H4 (cell line): ENCODE measurements at regions not wholly inside any gene's neighbourhood (a gene's known extent, or its start where the extent isn't known, plus 50 kb on each side); places are given as distances from the start of the nearest gene placed in this dataset.
A peak's percentile ranks its signal among the peaks of the same experiment; 100 is the strongest.
"Not testable (repeated sequence)": the region's sequence is repeated elsewhere in the genome, so short reads cannot be mapped to it uniquely, and the experiment has no call there.

Source experiments
- DNase-seq: peaks from one replicate; pipeline ENCODE4 v3.0.0-alpha.2; 2015; ENCODE audit warnings: low spot score

DNA sequence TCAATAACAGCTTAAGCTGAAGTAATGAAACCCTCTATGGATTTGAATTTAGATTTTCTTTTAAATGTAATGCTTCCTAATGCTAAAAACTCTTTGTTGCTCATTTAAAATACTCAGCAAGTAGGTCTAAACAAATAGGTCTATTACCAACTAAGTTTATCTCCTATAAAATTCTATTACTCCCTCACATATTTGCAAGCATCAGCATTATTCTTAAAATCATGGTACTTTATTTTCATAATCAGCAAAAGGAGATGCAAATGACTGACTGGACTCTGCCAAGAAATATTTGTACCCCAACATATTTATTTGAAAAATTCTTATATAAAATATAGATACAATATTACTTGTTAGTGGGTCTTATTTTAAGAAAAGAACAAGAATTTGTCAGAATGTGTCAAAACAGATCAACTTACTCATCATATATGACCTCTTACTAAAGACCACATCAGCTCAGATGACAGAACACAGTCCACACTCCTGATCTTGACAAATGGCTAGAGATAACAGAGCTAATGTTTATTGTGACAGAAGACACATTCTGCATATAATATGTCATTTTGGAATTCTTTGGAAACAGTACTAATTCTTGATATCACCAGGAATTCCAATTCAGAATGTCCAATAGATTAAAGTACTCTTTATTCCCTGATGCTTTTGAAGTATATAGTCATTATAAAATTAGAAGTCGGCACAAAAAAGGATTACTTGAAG, 704.6 kb upstream of the PCDH9 start:
- DNase-seq = no peak

GRCh38 chr13:67932991-67933390, 702.9 kb upstream of the PCDH9 start:
- no peak for DNase-seq

DNA sequence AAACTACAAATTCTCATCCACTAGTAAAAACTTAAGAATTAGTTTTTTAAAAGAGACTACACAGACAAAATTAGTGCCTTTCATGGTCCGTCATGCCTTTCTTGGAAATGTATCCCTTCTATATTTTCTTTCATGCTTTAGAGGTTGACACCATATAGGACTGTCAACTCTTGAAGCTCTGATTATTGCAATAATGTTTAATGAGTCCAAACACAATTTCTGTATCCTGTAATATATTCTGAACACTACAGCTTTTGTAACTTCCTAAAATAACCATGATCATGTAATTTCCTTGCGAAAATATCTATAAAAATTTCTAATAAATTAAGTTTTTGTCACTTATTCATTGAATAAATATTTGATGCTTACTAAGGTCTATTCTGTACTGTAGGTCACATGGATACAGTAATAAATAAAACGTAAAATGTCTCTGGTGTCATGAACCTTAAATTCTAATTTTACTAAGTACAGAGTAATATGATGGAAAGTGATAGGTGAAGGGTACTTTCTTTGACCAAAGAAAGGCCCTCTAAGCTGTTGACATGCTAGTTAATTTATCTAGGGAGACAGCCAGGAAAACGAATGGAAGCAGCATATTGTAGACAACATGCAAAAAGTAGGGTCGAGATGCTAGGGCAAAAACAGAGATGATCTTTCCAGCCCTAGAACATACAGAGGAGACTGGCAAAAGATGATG, 687.3 kb upstream of the PCDH9 start:
- no peak for DNase-seq

GRCh38 chr13:67916650-67917049, 686.5 kb upstream of the PCDH9 start:
- no peak for DNase-seq

GRCh38 chr13:67914535-67914934, 684.4 kb upstream of the PCDH9 start:
- DNase-seq = no peak

GRCh38 chr13:67902960-67903359, 672.8 kb upstream of the PCDH9 start:
- not testable (repeated sequence) for DNase-seq

DNA sequence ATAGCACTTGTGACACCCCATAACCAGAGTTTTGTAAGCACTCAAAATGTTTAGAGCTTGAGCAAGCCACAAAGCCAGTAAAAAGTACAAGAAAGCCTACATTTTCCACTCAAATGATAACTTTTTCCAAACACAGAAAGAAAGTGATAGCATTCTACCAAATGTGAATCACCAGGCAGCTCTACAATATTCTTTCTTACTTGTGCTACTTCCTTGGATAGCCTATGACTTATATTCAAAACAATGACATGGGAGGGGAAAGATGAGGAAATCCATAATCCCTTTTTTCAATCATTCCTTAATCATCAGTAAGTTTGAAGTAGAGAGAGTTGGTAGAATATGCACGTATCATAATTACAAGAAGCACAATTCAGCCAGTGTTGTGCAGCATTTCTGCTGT, 650.8 kb upstream of the PCDH9 start:
- no peak for DNase-seq

- DNase-seq = no peak
These were observed 648.2 kb upstream of the PCDH9 start for GRCh38 chr13:67878376-67878775.

- DNase-seq = no peak
These were observed 646.9 kb upstream of the PCDH9 start for GRCh38 chr13:67877031-67877430.

- DNase-seq = no peak
These were observed 637.1 kb upstream of the PCDH9 start for GRCh38 chr13:67867206-67867605.

DNA sequence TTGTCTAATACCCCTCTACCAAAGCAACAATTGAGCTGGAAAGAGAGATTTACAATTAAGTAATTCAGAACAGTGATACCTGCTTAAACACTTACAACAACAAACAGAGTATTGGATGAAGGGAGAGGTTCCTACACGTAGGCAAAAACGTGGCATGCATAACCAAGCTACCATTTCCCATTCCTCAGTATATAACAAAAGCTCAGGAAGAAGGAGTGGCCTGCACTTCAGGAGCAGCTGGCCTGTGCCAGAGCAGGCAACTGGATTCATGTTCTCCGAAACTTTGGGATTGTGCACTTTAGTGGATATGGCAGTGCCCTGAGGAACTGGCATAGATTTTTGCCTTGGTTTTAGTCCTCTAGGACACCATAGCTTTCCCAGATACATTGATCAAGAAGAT, 630.2 kb upstream of the PCDH9 start:
- DNase-seq = no peak

DNA sequence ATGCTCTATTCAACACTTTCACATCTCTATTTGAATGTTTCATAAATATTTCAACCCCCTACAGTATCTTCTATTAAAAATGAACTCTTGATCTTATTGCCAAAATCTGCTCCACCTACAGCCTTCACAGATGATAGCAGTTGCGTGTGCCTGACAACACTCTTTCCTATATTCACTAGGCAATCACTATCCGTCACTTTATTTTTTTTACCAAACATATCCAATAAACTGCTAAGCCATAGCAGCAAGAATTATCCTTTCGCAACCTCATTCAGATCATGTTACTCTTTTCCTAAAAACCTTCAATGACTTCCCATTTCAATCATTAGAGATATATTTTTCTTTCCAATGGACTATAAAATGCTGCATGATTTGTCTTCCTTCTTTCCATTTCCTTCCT, 629.8 kb upstream of the PCDH9 start:
- no peak for DNase-seq

DNA sequence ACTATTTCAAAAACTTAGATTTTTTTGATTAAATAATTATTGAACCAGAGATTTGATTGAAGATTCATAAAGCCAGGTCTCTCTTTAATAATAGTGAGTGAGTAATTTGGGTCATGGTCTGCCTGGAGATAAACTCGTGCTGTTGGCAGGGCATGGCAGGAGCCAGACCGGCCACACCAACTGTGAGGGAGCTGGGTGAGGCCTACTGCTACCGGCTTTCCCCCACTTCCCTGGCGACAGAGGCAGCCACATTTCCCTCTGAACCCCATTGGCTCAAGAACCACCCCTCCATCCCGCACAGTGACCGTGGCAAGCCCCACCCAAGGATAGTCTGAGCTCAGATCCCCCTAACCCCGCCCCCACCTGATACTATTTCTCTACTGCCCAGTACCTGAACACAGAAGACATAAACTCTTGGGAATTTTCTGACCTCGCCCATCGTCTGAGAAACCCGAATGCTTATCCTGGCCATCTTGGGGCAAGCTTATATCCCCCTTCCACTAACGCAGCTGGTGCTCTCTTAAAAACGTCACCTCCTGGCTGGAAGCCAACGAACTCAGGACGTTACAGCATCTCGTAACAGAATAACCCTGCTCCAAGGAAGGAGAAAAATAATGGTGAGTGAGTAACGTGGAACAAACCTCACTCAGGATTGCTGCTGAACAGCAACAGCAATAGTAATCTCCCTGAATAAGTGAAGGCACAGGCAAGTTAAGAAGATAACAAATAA, 627.6 kb upstream of the PCDH9 start:
- DNase-seq = no peak

- DNase-seq = no peak
These were observed 626.8 kb upstream of the PCDH9 start for GRCh38 chr13:67856955-67857354.

DNA sequence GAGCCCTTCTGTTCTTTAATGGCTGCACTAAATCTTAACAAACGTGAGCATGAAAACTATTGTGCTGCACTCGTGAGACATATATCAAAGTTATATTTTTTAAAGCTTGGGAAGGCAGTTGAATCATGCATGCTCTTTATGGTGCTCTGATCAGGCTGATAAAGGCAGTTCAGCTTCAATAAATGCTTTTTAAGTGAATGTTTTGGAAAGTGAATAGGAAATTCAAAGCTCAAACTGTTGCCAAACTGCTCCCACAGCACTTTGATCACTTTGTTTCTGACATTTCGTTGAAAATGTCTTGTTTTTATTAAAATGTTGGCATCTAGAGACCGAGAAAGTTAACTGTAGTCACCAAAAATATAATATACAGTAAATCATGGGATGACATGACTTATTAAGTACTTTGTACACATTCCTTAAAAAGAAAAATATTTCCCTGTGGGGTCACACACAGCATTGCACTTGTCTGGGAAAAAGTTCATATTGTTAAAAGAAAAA, 625.7 kb upstream of the PCDH9 start:
- no peak for DNase-seq

DNA sequence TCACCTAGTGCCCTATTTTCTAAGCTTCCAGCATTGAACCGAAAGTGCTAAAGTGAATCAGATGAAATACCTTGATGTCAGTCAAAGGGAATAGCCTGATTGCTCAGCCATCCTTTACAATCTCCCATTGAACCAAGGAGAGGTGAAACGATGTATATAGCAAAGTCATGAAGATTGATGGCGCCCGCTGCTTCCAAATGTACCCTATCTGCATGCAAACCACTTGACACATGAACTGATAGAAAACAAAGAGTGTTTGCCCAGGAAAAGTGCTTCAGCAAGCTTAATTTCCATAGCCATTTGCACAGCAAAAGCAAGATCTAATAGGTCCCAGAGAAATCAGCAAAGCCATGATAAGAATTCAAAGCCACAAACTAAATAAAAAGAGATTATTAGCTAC, 624.9 kb upstream of the PCDH9 start:
- DNase-seq = no peak

DNA sequence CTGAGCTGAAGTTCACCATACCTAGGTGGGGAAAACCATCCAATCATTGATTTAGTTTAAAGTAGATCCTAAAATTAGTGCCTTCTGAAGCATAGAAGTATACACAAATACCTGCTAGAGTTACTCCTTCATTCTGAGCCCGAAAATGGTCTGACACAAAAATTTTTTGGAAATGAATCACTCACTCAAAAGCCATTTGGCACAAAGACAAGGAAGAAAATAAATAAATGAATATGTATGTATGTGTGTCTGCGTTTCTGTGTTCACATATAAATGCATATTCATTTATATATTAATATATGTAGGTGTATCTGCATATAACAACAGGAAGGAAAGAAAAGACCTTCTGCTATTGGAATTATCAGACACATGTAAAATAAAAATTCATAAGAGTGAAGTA, 614.4 kb upstream of the PCDH9 start:
- DNase-seq = no peak

DNA sequence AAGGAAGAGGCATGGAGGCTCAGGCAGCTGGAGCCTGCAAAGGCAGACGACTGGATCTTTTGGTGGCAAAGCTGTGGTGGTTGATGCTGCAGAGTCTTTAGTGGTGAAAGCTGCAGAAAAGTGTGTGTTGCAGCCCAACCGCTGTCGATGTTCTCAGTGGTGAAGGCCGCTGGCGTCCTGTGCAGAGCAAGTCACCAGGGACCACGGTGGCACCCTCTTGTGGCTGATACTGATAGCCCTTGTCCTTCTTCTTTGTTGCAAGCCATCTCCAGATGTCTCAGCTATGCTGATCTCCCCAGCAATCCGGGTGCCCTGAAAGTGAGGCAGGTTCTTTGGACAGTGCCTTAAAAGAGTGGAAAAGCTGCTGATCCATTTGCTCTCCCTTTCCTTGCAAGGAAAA, 610.9 kb upstream of the PCDH9 start:
- DNase-seq = no peak

GRCh38 chr13:67833564-67833963, 603.4 kb upstream of the PCDH9 start:
- no peak for DNase-seq

DNA sequence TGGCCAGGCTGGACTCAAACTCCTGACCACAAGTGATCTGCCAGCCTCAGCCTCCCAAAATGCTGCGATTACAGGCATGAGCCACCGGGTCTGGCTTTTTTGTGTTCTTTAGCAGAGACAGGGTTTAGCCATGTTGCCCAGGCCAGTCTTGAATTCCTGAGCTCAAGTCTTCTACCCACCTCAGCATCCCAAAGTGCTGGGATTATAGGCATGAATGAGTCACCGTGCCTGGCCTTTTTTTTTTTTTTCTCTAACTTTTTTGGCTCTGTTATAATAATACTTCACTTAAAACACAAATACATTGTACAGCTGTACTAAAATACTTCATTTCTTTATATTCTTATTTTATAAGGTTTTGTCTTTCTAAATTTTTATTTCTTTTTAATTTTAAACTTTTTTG, 599.5 kb upstream of the PCDH9 start:
- DNase-seq = no peak

DNA sequence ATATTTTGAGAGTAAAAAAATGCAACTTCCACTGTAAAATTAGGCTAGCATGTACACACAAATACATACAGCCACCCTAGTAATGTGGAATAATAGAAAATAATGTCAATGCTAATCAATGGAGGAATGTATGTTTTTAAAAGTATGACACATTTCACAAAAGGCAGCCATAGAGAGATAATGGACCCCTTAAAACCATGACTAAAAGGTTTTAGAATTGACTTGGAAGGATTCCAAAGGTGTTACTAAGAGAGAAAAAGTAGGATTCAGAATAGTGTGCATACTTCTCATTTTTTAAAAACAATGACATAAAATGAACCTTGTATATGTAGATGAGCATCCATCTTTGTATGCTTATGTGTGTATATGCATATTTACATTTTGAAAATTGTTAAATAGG, 597.9 kb upstream of the PCDH9 start:
- DNase-seq = no peak

DNA sequence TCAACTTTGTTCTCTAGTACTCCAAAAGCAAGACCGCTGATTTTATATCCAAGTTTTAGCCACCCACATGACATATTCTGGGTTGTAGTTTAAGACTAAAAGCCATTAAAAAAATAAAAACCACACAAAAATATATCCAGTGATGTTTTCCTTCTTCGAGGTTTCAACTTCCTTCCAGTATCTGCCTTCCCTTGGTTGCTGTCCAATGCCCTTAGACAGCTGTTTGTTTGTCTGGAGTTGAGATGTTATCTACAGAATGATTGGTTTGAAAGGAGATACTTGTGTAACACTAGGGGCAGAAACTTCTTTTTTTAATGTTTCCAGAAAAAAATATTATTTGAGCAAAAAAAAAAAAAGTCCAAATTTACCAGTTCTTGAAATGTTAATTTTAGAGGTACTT, 591.5 kb upstream of the PCDH9 start:
- DNase-seq = peak; percentile 25

- DNase-seq = peak; percentile 13
These were observed 576.7 kb upstream of the PCDH9 start for GRCh38 chr13:67806796-67807195.
